AG09319 (cell line): ENCODE measurements at regions not wholly inside any gene's neighbourhood (a gene's known extent, or its start where the extent isn't known, plus 50 kb on each side); places are given as distances from the start of the nearest gene placed in this dataset.

Experiments used
- DNase-seq: peaks from one replicate; pipeline ENCODE4 v3.0.0-alpha.2; 2010; ENCODE audit warnings: low read depth; ENCODE audit errors: extremely low read depth
- CTCF ChIP-seq: IDR thresholded peaks from 2 replicates; pipeline ENCODE4 v1.5.1; 2011; ENCODE audit warnings: low read depth, mild to moderate bottlenecking, inconsistent platforms, low read length, moderate library complexity

- no peak for DNase-seq
- TF ChIP-seq CTCF, result no peak
Observed at GRCh38 chr7:115227473-115228235, 305.8 kb downstream of the MDFIC start.

- DNase-seq, result no peak
- TF ChIP-seq CTCF, result no peak
Observed at GRCh38 chr7:115226410-115226809, 304.5 kb downstream of the MDFIC start.

GRCh38 chr7:115224922-115225321 lies 303.0 kb downstream of the MDFIC start:
- no peak for TF ChIP-seq CTCF
- DNase-seq, result no peak

GRCh38 chr7:115223959-115224358 lies 302.1 kb downstream of the MDFIC start:
- TF ChIP-seq CTCF, result no peak
- DNase-seq, result no peak

- DNase-seq, result no peak
- TF ChIP-seq CTCF, result no peak
Observed at GRCh38 chr7:115221456-115221855, 299.6 kb downstream of the MDFIC start.

- no peak for TF ChIP-seq CTCF
- no peak for DNase-seq
Observed at GRCh38 chr7:115218076-115218475, 296.2 kb downstream of the MDFIC start.

- TF ChIP-seq CTCF, result peak; percentile 19
- no peak for DNase-seq
Observed at GRCh38 chr7:115217373-115217772, 295.5 kb downstream of the MDFIC start.
